HG03066 (cell line): ENCODE measurements at regions not wholly inside any gene's neighbourhood (a gene's known extent, or its start where the extent isn't known, plus 50 kb on each side); places are given as distances from the start of the nearest gene placed in this dataset.

ENCODE experiments used
- ATAC-seq: cut with Tn5 transposase; IDR thresholded peaks from one replicate; pipeline ENCODE4 v1.9.1; 2021; ENCODE audit warnings: low read depth; ENCODE audit not compliant: unreplicated experiment

DNA sequence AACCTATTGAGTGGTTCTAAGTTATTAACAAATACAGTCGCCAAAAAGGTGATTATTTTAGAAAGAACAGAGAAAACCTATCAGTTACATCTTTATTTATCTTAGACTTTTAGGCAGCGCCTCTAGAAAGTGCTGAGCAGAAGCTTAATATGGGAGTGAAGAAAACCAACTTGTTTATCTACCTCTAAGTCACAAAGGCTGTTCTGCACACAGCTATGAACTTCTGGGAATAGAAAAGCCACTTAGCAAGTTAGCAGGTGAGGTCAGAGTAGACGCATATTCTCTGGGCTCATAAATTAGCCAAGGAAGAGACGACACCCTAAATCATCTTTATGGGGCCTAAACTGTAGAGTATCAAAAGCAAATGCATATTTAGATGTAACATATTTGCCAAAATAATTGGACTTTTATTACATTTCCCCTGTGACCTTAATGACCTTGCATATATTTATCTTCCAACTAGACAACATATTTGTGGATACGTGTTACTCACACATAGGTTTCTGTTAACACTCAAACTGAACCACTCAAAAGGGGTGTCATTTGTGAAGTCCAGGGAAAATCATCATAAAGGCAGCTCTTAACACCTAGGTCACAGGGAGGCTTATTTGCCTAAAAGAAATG is 267.1 kb downstream of the ADGB start:
- no peak for ATAC-seq

DNA sequence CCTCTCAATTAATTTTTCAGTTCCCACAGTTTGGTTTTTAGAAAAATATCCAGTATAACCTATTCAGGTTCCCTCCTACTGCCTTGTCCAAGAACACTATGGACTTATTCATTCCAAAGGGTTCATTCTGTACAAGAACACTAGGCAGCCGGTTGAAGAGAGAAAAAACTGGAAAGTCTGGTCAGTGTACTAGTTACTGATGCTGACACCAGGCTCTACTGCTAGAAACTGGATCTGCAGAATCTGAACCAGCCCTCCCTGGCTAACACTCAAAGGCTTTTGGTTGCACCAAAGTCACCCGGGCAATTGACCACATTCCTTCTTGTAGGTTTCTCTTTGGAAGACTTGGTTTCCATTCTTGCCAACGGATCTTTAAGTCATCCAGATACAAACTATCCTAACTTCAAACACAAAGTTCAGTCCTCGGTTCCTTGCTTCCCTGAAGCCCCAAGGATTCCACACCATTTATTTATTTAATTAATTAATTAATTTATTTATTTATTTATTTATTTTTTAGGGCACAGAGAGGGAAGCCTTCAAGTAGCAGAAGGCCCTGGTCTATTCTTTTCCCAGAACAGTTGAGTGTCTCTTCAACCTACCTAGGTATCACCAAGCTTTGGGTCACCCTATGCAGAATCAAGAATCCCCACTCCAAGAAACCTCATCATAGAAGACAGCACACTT is 268.1 kb downstream of the ADGB start:
- no peak for ATAC-seq

DNA sequence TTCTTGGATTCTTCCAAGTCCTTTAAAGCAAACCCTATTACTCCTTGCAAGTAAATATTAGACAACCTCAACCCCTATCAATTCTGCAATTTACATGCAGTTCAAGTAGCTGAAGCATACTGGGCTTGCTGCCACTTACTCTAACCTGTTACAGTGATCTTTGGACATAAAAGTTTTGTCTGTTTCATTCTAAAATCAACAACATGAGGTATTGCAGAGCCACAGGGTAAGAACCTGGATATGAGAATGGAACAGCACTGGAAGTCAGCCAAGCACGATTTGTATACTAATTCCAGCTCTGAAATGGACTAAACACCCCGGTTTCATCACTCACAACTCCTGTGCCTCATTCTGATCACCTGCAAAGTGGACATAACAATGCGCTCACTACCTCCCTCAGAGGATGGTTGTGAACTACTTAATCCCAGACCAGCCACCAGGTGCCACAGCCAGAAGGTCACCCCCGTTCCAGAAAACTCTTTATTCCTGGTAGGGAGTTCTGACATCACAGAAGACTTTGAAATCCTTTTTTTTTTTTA is 270.0 kb downstream of the ADGB start:
- no peak for ATAC-seq

DNA sequence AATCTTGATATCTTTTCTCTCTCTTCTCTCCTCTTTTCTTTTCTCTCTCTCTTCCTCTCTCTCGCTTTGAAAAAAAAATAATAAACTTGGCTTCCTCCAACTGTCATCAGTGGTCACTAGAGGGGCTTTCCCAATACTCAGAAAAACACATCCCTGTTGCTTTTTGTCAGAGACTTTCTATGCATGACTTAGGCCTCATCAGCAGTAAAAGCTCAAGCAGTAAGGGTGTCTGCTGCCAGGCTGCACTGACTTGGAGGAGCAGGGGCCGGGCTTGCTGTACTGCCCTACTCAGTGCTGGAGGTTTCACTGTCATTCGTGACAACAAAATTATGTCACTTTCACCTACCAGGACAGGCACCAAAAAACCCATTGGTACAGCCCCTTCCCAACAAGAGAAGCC is 272.0 kb downstream of the ADGB start:
- ATAC-seq, result no peak

DNA sequence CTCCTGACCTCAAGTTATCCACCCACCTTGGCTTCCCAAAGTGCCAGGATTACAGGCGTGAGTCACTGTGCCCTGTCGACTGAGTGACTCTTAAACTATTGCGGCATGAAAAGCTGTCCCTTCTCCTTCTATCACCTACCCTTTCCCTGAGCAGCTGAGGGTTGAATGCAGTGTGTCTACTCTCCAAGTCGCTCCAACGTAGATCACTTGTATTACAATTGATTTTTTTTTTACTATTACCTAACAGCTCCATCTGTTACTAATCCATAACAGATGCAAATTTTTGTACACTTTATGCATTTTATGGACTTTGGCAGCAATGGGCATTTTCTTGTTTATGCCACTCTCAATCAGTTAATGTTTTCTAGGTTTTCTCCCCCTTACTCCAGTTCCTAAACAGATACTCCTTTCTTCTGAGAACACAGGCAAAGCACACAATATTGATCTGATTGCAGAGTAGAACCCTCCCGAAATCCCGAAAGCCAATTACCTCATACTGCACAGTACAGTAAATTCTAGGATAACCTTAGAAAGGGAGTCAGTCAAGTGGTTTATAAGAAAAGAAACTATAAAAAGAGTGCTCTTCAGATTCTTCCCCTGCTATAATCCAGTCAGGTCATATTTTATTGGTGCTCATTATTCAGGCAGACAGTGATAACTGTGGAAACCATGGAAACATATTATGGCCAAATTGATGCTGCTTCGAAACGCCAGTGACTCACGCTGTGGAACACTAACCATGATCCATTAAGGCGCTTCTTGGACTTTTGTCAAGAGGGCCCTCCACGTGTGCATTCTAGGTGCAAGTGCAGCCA is 273.0 kb downstream of the ADGB start:
- no peak for ATAC-seq

DNA sequence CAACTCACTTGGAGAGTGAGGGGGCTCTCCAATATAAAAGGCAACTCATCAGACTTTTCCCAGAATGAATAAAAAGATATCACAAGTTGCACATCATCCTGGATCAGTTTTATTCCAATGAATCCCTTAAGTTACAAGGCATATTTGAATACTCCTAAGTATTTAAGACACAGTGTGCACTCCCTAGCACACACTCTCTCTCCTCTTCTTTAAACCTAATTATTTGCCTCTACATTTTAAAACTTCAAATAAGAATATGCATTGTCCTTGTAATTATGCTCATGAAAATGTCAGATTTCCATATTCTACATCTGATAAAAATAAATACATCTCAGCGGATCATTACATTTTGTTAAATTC is 273.6 kb downstream of the ADGB start:
- ATAC-seq, result no peak

DNA sequence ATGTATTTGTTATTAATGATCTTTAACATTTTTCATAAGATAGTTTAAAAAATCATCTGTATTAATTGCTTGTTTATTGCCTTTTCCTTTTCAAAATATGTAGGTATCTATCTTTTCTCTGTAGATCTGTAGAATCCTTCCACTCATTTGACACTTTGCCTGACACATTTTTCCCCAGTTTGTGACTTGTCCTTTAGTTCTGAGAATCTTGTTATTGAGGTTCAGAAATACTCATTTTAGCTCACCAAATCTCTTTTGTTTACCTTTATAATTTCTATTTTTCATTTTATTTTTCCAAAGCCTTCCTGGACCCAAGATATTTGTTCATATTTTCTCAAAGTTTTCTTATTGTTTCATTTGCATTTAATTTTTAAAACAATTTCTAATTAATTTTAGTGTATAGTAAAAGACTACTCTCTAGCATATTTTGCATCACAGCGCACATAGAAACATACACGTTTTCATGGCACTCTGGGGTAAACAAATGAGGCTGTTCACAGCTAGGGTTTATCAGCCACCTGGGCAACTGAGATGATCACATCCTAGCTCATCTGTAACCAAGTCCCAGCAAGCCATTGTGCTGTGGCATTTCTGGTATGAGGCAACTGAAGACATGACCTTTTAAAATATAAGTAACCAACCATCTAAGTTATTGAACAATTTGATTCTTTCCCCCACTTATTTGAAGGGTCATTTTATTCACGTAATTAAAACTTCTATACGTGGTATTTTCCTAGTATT is 275.7 kb downstream of the ADGB start:
- no peak for ATAC-seq

DNA sequence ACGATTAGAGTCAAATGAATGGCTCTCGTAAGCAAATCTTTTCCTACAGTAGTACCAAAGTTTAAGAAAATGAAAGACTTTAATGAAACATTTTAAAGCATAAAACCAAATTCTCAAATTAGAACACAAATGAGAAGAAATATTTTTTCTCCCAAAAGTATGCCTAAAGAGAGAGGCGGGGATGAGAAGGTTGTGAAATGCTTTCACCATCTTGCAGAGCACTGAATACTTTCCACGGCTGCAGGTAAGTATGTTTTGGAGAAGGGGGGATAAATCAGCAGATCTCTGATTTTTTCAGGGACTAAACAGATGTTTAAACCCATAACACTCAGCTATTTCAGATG is 277.1 kb downstream of the ADGB start:
- no peak for ATAC-seq

DNA sequence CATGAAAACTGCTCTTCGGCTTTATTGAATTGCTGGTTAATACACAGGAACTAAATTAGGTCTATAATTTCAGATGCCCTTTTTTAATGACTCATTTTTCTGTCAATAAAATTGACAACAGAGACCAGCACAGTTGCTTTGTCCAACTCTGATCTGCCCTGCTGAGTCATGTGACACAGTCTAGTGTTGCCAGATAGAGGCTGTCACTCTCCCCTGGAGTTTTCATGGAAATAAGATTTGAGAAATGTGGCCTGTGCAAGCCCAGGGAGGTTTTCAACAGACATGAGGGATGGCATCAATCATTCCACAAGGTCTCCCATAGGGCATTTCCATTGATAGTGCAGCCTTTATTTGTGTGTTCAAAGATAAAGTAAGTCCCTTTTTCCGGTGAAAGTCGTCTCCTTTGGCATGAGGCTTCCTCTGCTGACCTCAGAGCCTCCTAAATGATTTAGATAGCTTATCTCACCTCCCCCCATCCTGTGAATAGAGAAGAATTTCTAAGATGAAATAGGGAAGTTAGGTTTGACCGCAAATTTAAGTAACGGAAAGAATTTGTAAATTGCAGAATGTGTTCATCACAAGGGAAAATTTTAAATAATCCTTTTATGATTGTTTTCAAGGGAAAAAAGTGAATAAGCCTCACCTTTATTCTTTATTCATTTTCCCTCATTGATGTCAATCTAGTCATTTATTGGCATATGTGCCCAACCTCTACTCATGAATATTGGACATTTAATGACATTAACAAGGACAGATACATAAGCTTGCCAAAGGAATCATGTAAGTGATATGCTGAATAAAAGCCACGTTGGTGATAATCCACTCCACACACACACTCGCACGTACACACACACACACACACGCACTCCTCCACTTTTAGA is 277.7 kb downstream of the ADGB start:
- ATAC-seq, result no peak

DNA sequence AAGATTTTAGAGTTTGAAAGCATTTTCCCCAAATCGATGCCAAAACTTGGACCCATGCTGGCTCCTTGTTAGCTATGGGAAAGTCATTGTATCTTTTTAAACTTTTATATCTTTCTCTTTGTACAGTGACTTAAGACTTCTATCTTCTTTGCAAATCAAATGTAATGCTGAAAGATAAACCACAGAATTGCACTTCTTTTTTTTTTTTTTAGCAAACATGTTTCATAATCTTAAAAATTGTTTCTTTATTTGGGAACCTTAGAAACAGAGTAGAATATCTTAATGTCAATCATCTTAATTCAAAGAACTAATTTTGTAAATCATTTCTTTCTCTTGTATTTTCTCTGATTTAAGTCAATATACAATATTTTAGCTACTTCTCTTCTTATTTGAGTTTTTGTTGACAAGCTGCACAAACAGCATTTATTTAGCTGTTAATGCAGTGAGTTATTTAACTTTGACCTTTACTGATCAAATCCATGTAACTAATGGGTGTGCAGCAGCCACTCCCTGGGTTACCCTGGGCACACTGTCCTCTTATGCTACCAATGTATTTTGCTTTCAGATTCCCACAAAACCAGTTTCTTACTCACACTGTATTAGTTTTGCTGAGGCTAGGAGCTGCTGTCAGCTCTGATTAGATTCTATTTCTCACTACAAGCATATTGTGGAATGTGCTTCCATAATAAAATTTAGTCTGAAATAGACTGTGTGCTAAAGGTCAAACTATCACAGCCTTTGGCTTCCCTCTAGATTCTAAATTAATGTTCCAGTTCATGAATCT is 279.6 kb downstream of the ADGB start:
- ATAC-seq, result no peak

DNA sequence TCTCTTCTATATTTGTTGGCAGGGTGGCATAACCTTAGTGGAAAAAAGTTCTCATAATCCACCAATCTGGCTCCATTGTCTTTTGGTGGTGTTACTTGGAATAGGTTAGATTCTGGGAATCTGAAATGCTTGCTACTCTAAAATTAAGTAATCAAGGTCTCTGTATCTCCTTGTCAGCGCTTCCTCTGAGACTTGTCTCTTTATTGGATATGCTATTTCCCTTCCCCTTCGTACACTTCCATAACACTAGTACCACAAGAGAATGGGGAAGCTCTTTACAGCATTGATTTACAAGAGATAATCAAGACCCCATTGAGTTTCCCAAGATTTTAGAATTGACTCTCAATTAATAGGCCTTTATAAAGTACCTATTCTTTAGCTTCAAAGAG is 280.2 kb downstream of the ADGB start:
- ATAC-seq, result no peak

DNA sequence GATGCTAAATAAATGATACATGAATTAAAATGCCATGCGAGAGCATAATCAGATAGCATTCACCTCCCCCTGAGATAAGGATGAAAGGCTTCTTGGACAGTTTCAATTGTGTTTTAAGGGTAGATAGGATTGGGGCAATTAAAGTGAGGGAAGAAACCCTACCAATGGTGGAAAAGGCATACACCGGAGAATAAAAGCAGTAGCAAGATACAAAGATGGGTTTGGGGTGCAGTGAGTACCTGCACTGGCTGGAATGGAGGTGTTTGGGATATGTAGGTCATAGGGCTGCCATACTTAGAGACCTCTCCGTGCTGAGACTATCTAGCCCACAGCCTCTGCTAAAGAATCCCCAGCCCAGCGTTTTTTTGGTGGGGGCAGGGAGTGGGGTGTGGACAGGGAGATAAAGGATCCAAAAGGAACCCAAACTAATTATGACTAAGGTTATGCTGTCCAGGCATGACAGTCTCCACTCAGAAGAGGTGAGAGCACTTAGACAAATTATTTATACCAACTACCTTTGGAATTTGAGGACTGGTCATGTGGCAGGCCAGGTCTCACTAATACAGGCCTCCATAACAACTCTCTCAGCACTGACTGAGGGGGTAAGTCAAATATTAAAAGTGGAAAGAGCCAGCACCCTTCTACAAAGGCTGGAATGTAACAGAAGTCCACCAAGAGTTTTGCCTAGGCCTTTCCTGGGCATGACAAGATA is 280.8 kb downstream of the ADGB start:
- no peak for ATAC-seq

DNA sequence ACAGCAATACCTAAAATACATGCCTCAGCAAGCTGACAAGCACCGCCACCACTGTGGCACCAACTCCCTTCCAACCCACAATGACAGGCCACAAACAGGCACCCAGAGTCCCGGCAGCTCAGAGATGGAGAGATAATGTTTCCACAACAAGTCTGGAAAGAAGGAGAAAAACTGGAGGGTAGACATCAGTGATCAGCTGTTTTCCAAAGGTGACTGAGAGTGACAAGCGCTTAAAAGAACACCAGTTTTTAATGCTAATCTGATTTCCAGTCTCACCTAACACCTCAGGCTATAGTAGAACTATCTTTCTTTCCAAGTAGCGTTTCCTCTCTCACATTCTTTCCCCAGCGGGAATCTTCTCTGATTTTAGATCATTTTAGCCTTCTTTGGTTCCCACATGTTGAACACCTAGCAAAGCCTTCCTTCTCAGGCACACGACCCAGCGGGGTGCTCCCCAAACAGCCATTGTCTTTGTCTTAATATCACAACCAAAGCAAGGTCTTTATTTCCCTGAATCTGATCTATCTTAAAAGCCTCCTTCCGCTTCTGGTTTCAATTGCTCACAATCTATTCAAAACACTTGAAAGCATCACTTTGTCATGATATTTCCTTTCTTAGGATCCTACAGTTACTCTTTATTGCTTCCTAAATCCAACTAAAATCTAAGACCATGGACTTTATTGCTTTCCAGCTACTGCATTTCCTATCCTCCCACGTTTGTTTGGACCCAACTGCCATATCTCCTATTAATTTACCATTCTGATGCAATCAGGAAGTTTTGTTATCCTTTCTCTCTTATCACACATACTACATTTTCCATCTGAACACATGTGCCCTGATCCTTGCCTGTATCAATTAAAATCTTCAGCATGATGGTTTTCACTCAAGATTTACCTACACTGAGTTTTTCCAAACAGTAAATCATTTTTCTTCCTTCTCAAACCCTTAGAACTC is 282.7 kb downstream of the ADGB start:
- ATAC-seq, result no peak

DNA sequence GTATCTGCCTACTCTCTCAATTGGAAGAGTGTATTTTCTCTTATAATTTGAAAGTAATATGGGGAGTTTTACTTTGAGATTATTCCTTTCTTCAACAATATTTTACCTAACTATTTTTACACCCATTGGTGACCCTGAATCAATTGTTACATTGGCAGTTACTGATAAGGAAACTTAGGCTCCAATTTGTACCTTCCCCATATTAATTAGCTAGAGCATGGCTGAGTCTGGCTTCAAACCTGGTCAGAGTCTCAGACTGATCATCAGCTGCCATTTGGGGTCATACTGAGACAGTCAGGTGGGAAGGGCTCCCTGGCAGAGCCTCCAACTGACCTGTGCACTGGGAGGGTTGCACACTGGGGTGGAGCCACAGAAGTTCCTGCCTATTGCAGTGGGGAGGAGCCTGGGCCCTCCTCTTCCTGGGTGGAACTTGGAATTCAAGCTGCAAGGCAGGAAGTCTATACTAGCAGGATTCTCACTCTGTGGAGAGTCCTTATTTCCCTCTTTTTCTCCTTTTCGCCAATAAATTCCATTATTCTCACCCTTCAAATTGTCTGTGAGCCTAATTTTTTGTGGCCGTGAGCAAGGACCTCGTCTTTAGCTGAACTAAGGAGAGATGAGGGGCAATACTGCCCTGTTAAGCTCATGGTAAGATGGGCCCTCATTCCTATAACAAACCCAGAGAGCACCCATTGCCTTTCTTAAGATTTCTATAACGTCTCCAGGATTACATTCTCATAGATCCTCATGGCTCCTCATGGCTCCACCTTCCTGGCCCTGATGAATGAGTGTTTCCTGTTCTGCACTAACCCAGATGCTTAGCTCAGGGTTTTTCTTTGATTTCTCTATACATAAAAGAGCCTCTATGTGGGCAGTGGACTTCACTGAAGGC is 285.1 kb downstream of the ADGB start:
- ATAC-seq, result no peak

DNA sequence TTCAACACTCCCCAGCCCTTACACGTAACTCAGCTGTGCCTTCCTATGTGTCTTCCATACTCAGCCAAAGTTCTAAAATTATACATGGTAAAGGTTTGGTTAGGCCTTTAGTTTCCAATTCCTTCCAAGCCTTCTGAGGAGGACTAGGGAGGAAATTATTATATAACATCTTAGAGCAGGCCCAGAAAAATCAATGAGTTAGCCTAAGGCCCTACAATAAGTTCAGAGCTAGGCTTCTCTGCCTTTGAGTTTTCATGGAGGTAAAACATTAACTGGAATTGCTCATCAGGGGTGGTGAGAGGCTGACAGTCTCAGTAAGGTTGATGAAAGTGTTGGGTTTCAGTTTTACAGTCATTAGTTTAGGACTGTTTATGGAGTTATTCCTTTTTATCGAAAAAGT is 286.0 kb downstream of the ADGB start:
- peak; percentile 87 for ATAC-seq

DNA sequence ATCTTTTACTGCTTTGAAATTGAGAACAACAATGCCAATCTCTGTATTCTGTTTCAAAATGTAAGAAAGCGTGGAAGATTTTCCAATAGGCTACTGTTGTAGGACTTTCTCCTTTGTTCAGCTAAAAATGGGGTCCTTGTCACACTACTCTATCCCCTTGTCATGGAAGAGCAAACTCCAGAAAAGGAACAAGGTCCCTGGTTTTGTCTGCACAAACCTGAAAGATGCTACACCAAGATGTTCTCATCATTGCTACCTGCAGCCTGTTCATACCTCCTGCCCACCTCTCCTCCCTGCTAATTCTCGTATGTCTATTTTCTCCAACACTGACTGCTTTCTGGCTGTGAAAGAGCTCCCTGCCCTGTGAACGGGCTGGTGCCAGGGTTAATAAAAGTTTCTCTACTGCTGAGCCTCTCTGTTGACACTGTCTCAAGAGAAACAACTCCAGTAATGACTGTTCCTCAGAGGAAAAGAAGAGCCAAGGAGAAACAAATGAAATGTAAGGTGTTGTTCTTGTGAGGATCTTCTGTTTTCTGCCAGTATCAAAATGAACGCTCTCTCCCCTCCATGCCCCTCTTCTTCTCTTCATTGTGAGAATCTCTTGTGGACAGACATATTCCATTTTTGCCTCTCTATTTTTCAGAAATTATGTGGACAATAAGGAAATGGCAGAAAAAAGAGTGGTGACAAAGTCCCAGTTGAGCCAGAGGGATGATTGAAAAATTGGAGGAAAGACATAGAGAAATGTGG is 287.1 kb downstream of the ADGB start:
- ATAC-seq, result no peak
